ENCODE measurements at regions not wholly inside any gene's neighbourhood (a gene's known extent, or its start where the extent isn't known, plus 50 kb on each side); places are given as distances from the start of the nearest gene placed in this dataset.

DNA sequence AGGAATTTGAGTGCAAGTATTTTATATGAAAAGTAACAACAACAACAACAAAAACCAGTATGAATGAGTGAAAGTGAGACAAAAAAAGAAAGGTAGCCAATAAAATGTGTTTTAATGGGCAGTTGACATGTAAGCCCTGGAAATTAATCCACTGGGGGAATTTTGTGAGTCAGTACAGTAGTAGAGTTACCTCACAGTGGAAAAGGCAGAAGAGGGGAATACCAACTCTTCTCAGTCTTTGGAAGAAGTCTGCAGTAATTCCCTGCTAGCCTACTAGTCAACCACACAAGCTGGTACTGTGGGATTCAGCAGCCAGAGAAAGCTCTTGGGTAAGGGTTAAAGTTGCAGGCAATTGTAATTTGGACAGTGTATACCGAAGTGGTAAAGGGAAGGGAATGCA, 76.3 kb upstream of the IL15 start:
- FAIRE-seq (no peak), DNase-seq (ENCODE audit: extremely low read depth in 1 of 4, low spot score in 3 of 4) (no peak), ATAC-seq (no peak)
- H3K4me2 ChIP-seq (ENCODE audit: insufficient read depth, low read length), result no peak overlapping the region
- no TSS peak for BruUV-seq (replicated peaks)
- H3K4me3 ChIP-seq, result no peak overlapping the region
- CTCF ChIA-PET (ENCODE audit: low intra/inter-chr PET ratio), result no interaction called here
- no peaks in the 10 kb centered on the region for H3K27me3 ChIP-seq (ENCODE audit: control insufficient read depth in 2 of 2, insufficient read depth in 2 of 2, low read length in 2 of 2)
- POLR2A ChIA-PET, result no interaction called here
- WGBS (ENCODE audit: insufficient coverage, low coverage, missing lambda C conversion rate), result 0% methylated on average over 1 of the region's 1 CpG
- H3K79me2 ChIP-seq (ENCODE audit: control insufficient read depth, insufficient read depth, low read length), result no peaks in the 10 kb centered on the region
- in situ Hi-C loops (cut with MboI), result no loop called here
- H3K9ac ChIP-seq (ENCODE audit: insufficient read depth in 1 of 2, low read depth in 2 of 2, low read length in 2 of 2), result no peak overlapping the region
- H3K36me3 ChIP-seq (ENCODE audit: control insufficient read depth, insufficient read depth, low read length), result no peaks in the 10 kb centered on the region
- no peak overlapping the region for H2AFZ ChIP-seq (ENCODE audit: low read depth, low read length)
- TF ChIP-seq ZNF212 (CRISPR knock-in tag; IDR thresholded peaks at IDR 0.05) (no peak), SNIP1 (IDR thresholded peaks at IDR 0.05; ENCODE audit: low read depth) (no peak), GTF2F1 (IDR thresholded peaks at IDR 0.05; ENCODE audit: low read depth, low read length) (no peak), ZNF717 (CRISPR knock-in tag; IDR thresholded peaks at IDR 0.05) (no peak), KHSRP (IDR thresholded peaks at IDR 0.05) (no peak), MTA1 (IDR thresholded peaks at IDR 0.05; ENCODE audit: borderline replicate concordance) (no peak), RHOXF2B (CRISPR knock-in tag; conservative IDR thresholded peaks at IDR 0.05) (no peak), SP2 (IDR thresholded peaks at IDR 0.05; ENCODE audit: extremely low read depth, low read depth, low read length, poor library complexity, severe bottlenecking) (no peak), COPS2 (conservative IDR thresholded peaks at IDR 0.05) (no peak), CCNT2 (IDR thresholded peaks at IDR 0.05; ENCODE audit: borderline replicate concordance, extremely low read depth, insufficient read length, low read depth, low read length) (no peak), NR2C1 (IDR thresholded peaks at IDR 0.05) (no peak), NR2C1 (tag; IDR thresholded peaks at IDR 0.05) (no peak), ZNF589 (CRISPR knock-in tag; IDR thresholded peaks at IDR 0.05; ENCODE audit: low read depth) (no peak), CHD2 (IDR thresholded peaks at IDR 0.05; ENCODE audit: low read depth, low read length) (no peak), ZFX (CRISPR knock-in tag; IDR thresholded peaks at IDR 0.05) (no peak), CBX8 (IDR thresholded peaks at IDR 0.05; ENCODE audit: borderline replicate concordance, extremely low read depth, low read depth, low read length, poor library complexity, severe bottlenecking) (no peak), WHSC1 (IDR thresholded peaks at IDR 0.05; ENCODE audit: low read length) (no peak), SIN3A (IDR thresholded peaks at IDR 0.05; ENCODE audit: borderline replicate concordance in 2 of 2, control insufficient read depth in 1 of 2, low read depth in 2 of 2, low read length in 2 of 2) (no peak)
- TF ChIP-seq, protein P1, sequence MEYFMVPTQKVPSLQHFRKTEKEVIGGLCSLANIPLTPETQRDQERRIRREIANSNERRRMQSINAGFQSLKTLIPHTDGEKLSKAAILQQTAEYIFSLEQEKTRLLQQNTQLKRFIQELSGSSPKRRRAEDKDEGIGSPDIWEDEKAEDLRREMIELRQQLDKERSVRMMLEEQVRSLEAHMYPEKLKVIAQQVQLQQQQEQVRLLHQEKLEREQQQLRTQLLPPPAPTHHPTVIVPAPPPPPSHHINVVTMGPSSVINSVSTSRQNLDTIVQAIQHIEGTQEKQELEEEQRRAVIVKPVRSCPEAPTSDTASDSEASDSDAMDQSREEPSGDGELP (CRISPR knock-in tag; IDR thresholded peaks at IDR 0.05; ENCODE audit: borderline replicate concordance), result no peak
- TF ChIP-seq, protein P2, sequence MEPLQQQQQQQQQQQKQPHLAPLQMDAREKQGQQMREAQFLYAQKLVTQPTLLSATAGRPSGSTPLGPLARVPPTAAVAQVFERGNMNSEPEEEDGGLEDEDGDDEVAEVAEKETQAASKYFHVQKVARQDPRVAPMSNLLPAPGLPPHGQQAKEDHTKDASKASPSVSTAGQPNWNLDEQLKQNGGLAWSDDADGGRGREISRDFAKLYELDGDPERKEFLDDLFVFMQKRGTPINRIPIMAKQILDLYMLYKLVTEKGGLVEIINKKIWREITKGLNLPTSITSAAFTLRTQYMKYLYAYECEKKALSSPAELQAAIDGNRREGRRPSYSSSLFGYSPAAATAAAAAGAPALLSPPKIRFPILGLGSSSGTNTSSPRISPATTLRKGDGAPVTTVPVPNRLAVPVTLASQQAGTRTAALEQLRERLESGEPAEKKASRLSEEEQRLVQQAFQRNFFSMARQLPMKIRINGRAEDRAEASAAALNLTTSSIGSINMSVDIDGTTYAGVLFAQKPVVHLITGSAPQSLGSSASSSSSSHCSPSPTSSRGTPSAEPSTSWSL (CRISPR knock-in tag; IDR thresholded peaks at IDR 0.05; ENCODE audit: borderline replicate concordance), result no peak
- H4K20me1 ChIP-seq (replicated peaks; ENCODE audit: control insufficient read depth, insufficient read depth, low read length), result no peaks in the 10 kb centered on the region
- no peak overlapping the region for H3K27ac ChIP-seq (ENCODE audit: extremely low read depth, low read depth, low read length)
- no peaks in the 10 kb centered on the region for H3K4me1 ChIP-seq (replicated peaks in 1 of 2; ENCODE audit: control insufficient read depth in 2 of 2, insufficient read depth in 2 of 2, low read length in 2 of 2)
- H3K9me1 ChIP-seq (ENCODE audit: control insufficient read depth, insufficient read depth, low read length), result no peaks in the 10 kb centered on the region
- intact Hi-C loops (cut with micrococcal nuclease), result no loop called here
- H3K9me3 ChIP-seq (replicated peaks; ENCODE audit: control insufficient read depth, insufficient read depth, low read depth, low read length), result no peaks in the 10 kb centered on the region
